ENCODE measurements at regions not wholly inside any gene's neighbourhood (a gene's known extent, or its start where the extent isn't known, plus 50 kb on each side); places are given as distances from the start of the nearest gene placed in this dataset.

DNA sequence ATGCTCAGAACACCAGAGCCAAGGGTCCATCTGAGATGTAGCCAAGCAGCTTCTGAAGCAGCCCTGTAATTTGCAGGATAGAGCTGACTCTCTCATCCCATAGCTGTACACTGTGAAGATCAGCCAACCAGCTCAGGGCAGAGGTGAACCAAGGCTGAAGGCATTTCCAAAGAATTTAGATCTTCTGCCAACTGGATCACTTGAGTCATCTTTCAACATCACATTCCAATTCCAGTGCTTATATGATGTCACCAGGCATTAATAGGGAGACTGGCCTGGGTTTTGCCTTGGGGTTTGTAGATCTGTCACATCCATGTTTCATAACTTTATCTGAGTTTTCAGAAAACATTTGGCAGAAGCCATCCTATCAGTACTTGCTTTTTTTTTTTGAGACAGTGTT is 98.2 kb downstream of the NR2F2 start:
- TF ChIP-seq, protein P1, sequence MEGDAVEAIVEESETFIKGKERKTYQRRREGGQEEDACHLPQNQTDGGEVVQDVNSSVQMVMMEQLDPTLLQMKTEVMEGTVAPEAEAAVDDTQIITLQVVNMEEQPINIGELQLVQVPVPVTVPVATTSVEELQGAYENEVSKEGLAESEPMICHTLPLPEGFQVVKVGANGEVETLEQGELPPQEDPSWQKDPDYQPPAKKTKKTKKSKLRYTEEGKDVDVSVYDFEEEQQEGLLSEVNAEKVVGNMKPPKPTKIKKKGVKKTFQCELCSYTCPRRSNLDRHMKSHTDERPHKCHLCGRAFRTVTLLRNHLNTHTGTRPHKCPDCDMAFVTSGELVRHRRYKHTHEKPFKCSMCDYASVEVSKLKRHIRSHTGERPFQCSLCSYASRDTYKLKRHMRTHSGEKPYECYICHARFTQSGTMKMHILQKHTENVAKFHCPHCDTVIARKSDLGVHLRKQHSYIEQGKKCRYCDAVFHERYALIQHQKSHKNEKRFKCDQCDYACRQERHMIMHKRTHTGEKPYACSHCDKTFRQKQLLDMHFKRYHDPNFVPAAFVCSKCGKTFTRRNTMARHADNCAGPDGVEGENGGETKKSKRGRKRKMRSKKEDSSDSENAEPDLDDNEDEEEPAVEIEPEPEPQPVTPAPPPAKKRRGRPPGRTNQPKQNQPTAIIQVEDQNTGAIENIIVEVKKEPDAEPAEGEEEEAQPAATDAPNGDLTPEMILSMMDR (IDR thresholded peaks at IDR 0.05) = no peak
- TF ChIP-seq POLR2AphosphoS5 (IDR thresholded peaks at IDR 0.05) (no peak), POLR2A (IDR thresholded peaks at IDR 0.05) (no peak)

Data from prostate gland (tissue), 2 donors.